ENCODE measurements at regions not wholly inside any gene's neighbourhood (a gene's known extent, or its start where the extent isn't known, plus 50 kb on each side); places are given as distances from the start of the nearest gene placed in this dataset.

GRCh38 chr3:147119346-147119745 lies 287.0 kb downstream of the ZIC4 start:
- Histone ChIP-seq H3K9me3 (ENCODE audit: control insufficient read depth, insufficient read depth, low read depth, low read length) (no peaks in the 10 kb centered on the region), H3K36me3 (ENCODE audit: control insufficient read depth, insufficient read depth, low read length) (no peaks in the 10 kb centered on the region), H3K27ac (ENCODE audit: low read length) (no peak overlapping the region), H3K4me3 (ENCODE audit: low read depth in 2 of 2, low read length in 2 of 2) (no peak overlapping the region), H3K27me3 (ENCODE audit: control insufficient read depth, insufficient read depth, low read length) (no peaks in the 10 kb centered on the region), H3K4me1 (ENCODE audit: control insufficient read depth, insufficient read depth, low read length) (no peaks in the 10 kb centered on the region)
- intact Hi-C loops (cut with micrococcal nuclease; ENCODE audit: unreplicated experiment) (no loop called here), in situ Hi-C loops (cut with HindIII; ENCODE audit: low pct_unique_long_range_greater_than_20kb, low sequenced_read_pairs) (no loop called here)
- DNase-seq (ENCODE audit: low read depth, low spot score) (no peak), ATAC-seq (no peak)
- TF ChIP-seq REST (IDR thresholded peaks at IDR 0.05; ENCODE audit: insufficient read depth in 1 of 2, low read depth in 2 of 2, low read length in 1 of 2), result no peak
- no peak for TF ChIP-seq POLR2AphosphoS5 (IDR thresholded peaks at IDR 0.05; ENCODE audit: low read depth, low read length)
- TF ChIP-seq, protein P1, sequence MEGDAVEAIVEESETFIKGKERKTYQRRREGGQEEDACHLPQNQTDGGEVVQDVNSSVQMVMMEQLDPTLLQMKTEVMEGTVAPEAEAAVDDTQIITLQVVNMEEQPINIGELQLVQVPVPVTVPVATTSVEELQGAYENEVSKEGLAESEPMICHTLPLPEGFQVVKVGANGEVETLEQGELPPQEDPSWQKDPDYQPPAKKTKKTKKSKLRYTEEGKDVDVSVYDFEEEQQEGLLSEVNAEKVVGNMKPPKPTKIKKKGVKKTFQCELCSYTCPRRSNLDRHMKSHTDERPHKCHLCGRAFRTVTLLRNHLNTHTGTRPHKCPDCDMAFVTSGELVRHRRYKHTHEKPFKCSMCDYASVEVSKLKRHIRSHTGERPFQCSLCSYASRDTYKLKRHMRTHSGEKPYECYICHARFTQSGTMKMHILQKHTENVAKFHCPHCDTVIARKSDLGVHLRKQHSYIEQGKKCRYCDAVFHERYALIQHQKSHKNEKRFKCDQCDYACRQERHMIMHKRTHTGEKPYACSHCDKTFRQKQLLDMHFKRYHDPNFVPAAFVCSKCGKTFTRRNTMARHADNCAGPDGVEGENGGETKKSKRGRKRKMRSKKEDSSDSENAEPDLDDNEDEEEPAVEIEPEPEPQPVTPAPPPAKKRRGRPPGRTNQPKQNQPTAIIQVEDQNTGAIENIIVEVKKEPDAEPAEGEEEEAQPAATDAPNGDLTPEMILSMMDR (IDR thresholded peaks at IDR 0.05), result no peak
- no peak for TF ChIP-seq SIN3A (IDR thresholded peaks at IDR 0.05; ENCODE audit: borderline replicate concordance, insufficient read depth, low read depth, low read length)
- ChIA-PET CTCF (no interaction called here), POLR2A (no interaction called here)
- no TSS peak for BruUV-seq (replicated peaks)

- no TSS peak for BruUV-seq (replicated peaks)
- ChIA-PET POLR2A (no interaction called here), CTCF (no interaction called here)
- Histone ChIP-seq H3K4me1 (ENCODE audit: control insufficient read depth, insufficient read depth, low read length) (no peaks in the 10 kb centered on the region), H3K4me3 (ENCODE audit: low read depth in 2 of 2, low read length in 2 of 2) (no peak overlapping the region), H3K27ac (ENCODE audit: low read length) (no peak overlapping the region), H3K27me3 (ENCODE audit: control insufficient read depth, insufficient read depth, low read length) (no peaks in the 10 kb centered on the region), H3K9me3 (ENCODE audit: control insufficient read depth, insufficient read depth, low read depth, low read length) (no peaks in the 10 kb centered on the region), H3K36me3 (ENCODE audit: control insufficient read depth, insufficient read depth, low read length) (no peaks in the 10 kb centered on the region)
- ATAC-seq, result no peak
- intact Hi-C loops (cut with micrococcal nuclease; ENCODE audit: unreplicated experiment) (no loop called here), in situ Hi-C loops (cut with HindIII; ENCODE audit: low pct_unique_long_range_greater_than_20kb, low sequenced_read_pairs) (no loop called here)
- no peak for DNase-seq (ENCODE audit: low read depth, low spot score)
- TF ChIP-seq POLR2AphosphoS5 (IDR thresholded peaks at IDR 0.05; ENCODE audit: low read depth, low read length), result no peak
- no peak for TF ChIP-seq REST (IDR thresholded peaks at IDR 0.05; ENCODE audit: insufficient read depth in 1 of 2, low read depth in 2 of 2, low read length in 1 of 2)
- TF ChIP-seq SIN3A (IDR thresholded peaks at IDR 0.05; ENCODE audit: borderline replicate concordance, insufficient read depth, low read depth, low read length), result no peak
- no peak for TF ChIP-seq TCF7L2 (IDR thresholded peaks at IDR 0.05; ENCODE audit: low read depth, low read length)
- TF ChIP-seq, protein P1 (IDR thresholded peaks at IDR 0.05), result no peak
Observed at GRCh38 chr3:147118611-147119010, 287.7 kb downstream of the ZIC4 start.
